Pulmonary artery endothelial cell (primary cell): ENCODE measurements at regions not wholly inside any gene's neighbourhood (a gene's known extent, or its start where the extent isn't known, plus 50 kb on each side); places are given as distances from the start of the nearest gene placed in this dataset.
"Not testable (repeated sequence)": the region's sequence is repeated elsewhere in the genome, so short reads cannot be mapped to it uniquely, and the experiment has no call there.

Source experiments
- DNase-seq: peaks from one replicate; pipeline ENCODE4 v3.0.0-alpha.2; 2011; ENCODE audit warnings: low read depth, low spot score

GRCh38 chr3:152151216-152151876, 117.4 kb upstream of the MBNL1 start:
- DNase-seq = no peak

GRCh38 chr3:152151877-152152765, 116.6 kb upstream of the MBNL1 start:
- not testable (repeated sequence) for DNase-seq

- DNase-seq = not testable (repeated sequence)
These were observed 115.6 kb upstream of the MBNL1 start for GRCh38 chr3:152153115-152153514.

DNA sequence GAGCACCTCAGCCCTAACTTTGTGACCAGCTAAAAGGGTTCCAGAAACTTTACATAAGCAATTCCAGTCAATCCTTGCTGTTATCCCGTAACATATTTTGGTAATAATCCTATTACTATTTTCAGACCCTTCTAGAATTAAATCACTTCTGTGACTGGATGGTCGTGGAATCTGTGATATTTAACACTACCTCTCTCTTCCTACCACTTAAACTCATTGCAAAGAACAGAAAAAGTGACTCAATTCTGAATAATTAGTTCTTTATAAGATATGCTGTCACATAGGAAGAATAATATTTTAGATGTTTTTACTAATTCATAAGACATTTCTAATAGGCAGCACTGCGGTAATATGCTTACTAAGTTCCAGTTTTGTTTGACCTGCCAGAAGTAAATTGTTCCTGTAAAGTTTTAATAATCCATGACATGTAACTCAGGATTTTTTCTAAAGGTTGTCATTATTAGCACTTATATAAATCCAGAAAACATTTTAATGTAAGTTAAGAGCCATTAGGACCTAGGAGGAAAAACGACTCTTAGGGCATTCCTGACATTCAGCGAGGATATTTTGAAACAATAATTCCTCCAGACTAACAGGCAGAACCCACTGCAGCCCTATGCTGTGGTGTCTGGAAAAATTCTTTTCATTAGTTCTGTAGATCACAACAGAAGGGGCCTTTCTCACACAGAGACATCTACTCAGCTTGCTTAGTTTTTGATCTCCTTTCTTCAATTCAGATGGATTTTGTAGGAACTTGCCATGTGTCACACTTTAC, 113.3 kb upstream of the MBNL1 start:
- DNase-seq = no peak

- no peak for DNase-seq
These were observed 111.8 kb upstream of the MBNL1 start for GRCh38 chr3:152156880-152157279.

DNA sequence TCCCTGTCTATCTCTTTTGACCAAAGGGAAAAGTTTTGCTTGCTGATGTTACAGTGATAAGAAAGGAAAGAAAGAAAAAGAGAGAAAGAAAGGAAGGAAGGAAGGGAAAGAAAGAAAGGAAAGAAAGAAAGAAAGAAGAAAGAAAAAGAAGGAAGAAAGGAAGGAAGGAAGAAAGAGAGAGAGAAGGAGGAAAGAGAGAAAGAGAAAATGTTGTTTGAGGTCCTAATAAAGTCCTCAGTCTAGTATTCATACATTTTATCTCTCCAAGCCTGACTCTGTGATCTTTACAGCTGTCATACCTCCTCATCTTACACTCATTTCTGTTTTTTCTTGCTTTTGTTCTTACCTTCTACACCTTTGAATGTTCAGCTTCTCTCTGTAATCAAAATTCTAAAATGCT, 111.4 kb upstream of the MBNL1 start:
- DNase-seq = no peak

DNA sequence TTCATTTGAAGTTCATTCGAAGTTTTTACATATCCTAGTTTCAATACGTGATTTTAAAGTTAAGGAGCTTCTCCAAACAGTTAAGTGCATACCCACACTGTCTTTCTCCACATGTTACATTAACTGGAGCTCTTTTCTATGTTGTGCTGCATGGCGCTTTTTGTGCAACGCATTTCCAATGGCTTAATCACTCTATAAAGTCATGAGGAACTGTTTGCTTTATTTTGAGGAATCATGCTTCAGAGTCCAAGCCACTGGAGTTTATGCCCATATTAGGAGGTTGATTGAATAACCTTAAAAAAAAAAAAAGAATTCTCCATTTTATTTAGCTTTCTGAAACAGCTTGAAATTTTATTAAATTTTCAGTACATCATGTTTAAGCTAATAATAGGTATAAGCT, 109.4 kb upstream of the MBNL1 start:
- no peak for DNase-seq

GRCh38 chr3:152160350-152161011, 108.2 kb upstream of the MBNL1 start:
- no peak for DNase-seq

DNA sequence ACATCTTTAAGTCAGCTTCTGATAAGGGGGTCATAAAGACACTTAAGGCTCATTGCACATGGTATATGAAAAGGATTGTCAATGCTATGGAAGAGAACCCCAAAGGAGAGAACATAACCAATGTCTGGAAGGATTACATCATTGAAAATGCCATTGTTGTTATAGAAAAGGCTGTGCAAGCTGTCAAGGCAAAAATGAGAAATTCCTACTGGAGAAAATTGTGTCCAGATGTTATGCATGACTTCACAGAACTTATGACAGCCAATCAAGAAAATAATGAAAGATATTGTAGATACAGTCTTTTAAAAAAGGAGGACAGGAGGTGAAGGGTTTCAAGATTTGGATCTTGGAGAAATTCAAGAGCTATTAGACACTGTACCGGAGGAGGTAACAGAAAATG, 96.3 kb upstream of the MBNL1 start:
- DNase-seq = no peak

DNA sequence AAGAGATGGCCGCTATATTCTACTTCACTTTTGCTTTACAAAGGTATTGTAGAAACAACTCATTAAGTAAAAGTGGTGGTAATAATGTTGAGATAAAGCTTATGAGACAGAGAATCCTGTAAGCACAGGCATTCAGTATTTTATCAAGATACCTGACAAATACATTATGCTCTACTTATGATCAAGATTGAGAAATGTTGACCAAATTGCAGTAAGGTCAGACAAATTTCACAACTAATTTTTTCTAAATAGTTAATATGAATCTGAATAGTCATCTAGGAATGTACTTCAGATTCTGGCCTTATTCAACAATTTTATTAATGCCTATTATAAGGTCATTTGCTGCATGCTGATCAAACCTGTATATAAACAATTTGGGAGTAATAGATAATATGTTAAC, 95.1 kb upstream of the MBNL1 start:
- DNase-seq = no peak

GRCh38 chr3:152174876-152175527, 93.7 kb upstream of the MBNL1 start:
- no peak for DNase-seq

GRCh38 chr3:152175528-152175889, 93.2 kb upstream of the MBNL1 start:
- DNase-seq = no peak

GRCh38 chr3:152176241-152176640, 92.5 kb upstream of the MBNL1 start:
- DNase-seq = no peak

- no peak for DNase-seq
These were observed 91.7 kb upstream of the MBNL1 start for GRCh38 chr3:152176998-152177397.

DNA sequence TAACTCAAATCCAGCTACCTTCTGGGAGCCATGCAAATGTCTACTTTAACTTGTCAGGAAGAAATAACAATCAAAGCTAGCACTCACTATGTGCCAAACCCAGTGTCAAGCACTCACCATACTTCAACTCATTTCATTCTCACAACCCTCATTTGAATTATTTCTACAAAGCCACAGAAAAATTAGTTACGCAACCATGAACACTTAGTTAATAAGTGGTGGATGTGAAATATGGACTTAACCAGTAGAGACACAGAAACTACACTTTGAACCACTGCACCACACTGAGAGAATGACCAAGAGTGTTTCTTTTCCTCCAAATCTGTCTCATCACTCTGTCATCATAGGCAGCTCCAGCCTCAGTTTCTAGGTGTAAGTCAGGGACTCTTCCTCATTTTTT, 91.0 kb upstream of the MBNL1 start:
- DNase-seq = no peak

GRCh38 chr3:152183473-152183872, 85.3 kb upstream of the MBNL1 start:
- DNase-seq = no peak

DNA sequence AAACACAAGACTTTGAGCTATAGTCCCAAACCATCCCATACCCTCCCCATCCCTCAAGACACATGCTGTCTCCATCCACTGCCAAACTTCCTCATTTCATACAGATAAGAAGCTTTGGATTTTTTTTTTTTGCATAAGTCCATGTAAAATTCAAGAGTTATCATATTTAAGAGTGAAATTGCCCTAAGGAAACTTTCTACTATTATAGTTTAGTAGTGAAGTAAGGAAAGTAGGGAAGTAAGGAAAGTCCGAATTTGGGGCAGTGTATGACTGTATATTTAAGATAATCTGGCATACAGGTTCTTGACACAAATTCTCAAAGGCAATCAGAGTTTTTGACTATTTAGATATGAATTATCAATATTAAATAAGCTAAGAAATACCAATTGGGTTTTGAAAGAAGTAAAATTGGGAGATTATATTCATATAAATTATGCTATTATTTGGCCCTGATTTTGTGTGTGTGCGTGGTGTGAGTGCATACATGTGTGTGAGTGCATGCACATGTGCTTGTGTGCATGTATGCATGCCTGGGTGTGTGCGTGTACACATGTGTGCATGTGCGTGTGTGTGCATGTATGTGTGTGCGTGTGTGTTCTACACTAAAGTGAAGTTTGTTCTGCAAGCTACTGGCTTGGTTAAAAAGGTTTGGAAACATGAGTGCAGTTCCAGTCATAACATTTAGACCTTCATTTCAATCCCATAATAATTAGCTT, 83.6 kb upstream of the MBNL1 start:
- DNase-seq = no peak

DNA sequence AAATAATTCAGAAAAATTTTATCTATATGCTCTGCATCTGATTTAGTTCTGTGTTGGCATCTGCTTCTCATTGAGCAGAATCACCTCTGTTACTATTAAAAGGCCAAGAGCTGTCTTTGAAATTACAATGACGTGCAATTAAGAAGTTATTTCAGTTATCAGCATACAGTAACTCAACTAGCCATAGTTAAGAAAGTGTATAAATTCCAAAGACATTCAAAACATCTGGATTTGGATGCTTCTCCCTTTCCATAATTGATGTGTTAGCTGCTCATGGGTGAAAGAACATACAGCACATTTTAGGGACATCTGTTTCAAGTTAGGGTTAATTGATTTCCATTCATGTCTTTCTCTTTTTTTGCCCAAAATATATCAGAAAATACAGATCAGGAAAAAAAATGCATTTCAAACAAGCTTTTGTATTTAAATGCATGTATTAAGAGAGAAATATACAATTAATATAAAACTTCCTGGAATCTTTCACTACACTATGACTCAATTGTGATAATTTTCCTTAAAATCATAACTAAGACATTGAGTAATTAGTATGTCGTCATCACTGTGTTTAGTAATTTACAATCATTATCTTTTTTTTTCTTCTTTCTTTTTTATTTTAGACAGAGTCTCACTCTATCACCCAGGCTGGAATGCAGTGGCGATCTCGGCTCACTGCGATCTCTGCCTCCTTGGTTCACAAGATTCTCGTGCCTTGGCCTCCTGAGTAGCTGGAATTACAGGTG, 82.7 kb upstream of the MBNL1 start:
- DNase-seq = no peak

- no peak for DNase-seq
These were observed 78.0 kb upstream of the MBNL1 start for GRCh38 chr3:152190636-152191183.

- DNase-seq = no peak
These were observed 76.7 kb upstream of the MBNL1 start for GRCh38 chr3:152192050-152192449.
